ENCODE measurements at regions not wholly inside any gene's neighbourhood (a gene's known extent, or its start where the extent isn't known, plus 50 kb on each side); places are given as distances from the start of the nearest gene placed in this dataset.

DNA sequence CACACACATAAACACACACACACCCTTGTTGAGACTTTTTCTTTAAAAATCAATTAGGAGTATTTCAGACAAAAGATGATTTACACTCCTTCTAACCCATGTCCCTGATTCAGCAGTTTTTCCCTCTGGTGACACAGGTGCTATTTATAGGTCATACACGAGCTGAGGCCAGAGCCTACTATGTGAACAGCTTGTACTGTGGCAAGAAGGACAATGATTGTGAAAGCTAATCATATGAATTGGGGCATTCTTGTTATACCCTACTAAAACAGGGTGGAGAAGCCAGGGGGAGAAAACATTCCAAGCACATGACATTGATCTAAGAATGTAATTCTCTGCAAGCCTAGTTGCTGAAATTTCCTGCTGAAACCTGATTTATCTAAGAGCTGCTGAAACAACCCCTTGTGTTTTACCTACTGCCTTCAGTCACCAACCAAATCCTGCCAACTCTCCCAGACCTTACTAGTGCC lies 60.3 kb downstream of the XCL1 start:
- H3K4me3 ChIP-seq (ENCODE audit: low read depth in 1 of 3, low read length in 3 of 3), result no peak overlapping the region
- no peak for DNase-seq (ENCODE audit: low spot score)
- H3K36me3 ChIP-seq (ENCODE audit: control insufficient read depth in 4 of 4, insufficient read depth in 3 of 4, low read depth in 1 of 4, low read length in 3 of 4), result no peaks in the 10 kb centered on the region
- no peak overlapping the region for H3K27ac ChIP-seq (ENCODE audit: low read depth in 1 of 2, low read length in 2 of 2)
- peaks cover 0 to 4% (median 0%) of the 10 kb centered on the region in 4 donors for H3K4me1 ChIP-seq (ENCODE audit: control insufficient read depth in 4 of 4, insufficient read depth in 4 of 4, low read length in 3 of 4)
- no peaks in the 10 kb centered on the region for H3K9me3 ChIP-seq (ENCODE audit: control insufficient read depth in 4 of 4, low read length in 3 of 4)
- H3K9ac ChIP-seq (ENCODE audit: low read depth in 1 of 2, low read length in 2 of 2), result no peak overlapping the region
- no peaks in the 10 kb centered on the region for H3K27me3 ChIP-seq (ENCODE audit: control insufficient read depth in 4 of 4, insufficient read depth in 4 of 4, low read length in 3 of 4)
- 8% methylated on average over 1 of the region's 1 CpG for WGBS
- TF ChIP-seq YY1 (IDR thresholded peaks at IDR 0.05) (no peak), HNF4G (IDR thresholded peaks at IDR 0.05) (no peak), SP1 (IDR thresholded peaks at IDR 0.05) (no peak), NR2F2 (IDR thresholded peaks at IDR 0.05) (no peak), HNF4A (conservative IDR thresholded peaks at IDR 0.05) (peak in 1 of 2 donors; percentile 45), JUND (IDR thresholded peaks at IDR 0.05) (no peak), RXRA (IDR thresholded peaks at IDR 0.05) (peak in 1 of 2 donors; percentile 63)
- TF ChIP-seq, protein P1, sequence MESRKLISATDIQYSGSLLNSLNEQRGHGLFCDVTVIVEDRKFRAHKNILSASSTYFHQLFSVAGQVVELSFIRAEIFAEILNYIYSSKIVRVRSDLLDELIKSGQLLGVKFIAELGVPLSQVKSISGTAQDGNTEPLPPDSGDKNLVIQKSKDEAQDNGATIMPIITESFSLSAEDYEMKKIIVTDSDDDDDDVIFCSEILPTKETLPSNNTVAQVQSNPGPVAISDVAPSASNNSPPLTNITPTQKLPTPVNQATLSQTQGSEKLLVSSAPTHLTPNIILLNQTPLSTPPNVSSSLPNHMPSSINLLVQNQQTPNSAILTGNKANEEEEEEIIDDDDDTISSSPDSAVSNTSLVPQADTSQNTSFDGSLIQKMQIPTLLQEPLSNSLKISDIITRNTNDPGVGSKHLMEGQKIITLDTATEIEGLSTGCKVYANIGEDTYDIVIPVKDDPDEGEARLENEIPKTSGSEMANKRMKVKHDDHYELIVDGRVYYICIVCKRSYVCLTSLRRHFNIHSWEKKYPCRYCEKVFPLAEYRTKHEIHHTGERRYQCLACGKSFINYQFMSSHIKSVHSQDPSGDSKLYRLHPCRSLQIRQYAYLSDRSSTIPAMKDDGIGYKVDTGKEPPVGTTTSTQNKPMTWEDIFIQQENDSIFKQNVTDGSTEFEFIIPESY (IDR thresholded peaks at IDR 0.05), result peak; percentile 9
- TF ChIP-seq, protein P2, sequence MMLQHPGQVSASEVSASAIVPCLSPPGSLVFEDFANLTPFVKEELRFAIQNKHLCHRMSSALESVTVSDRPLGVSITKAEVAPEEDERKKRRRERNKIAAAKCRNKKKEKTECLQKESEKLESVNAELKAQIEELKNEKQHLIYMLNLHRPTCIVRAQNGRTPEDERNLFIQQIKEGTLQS (IDR thresholded peaks at IDR 0.05), result no peak

DNA sequence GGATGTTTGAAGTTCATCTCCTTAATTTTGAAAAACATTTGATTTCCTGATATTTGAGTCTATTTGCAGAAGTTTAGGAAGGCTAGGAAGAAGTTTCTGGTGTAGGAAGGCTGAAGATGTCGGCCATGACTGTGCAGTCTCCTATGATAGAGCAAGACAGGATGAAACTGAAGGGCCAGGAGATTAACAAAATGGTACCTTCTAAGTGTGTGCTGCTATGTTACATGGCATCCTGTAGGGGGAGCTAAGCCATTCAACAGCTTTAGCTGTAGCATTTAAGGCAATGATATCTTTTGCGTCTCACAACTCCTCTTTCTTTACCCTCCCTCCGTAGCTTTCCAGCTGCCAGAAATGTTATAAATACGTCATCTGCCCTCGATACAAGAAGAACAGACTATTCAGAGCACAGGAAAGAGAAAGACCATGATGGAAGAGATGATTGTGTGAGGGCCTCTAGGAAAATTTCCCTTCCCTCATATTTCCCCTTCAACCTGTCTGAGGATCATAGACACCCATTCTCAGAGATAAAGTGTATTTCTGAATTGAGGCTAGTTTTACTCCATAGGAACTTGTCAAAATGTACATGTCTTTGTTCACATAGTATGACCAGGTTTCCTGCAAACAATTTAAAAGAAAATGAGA lies 61.1 kb downstream of the XCL1 start:
- H3K4me1 ChIP-seq (ENCODE audit: control insufficient read depth in 4 of 4, insufficient read depth in 4 of 4, low read length in 3 of 4), result peaks cover 0 to 4% (median 0%) of the 10 kb centered on the region in 4 donors
- TF ChIP-seq, protein P3, sequence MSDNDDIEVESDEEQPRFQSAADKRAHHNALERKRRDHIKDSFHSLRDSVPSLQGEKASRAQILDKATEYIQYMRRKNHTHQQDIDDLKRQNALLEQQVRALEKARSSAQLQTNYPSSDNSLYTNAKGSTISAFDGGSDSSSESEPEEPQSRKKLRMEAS (IDR thresholded peaks at IDR 0.05), result no peak
- no peak for TF ChIP-seq HNF4G (IDR thresholded peaks at IDR 0.05)
- TF ChIP-seq, protein P2 (IDR thresholded peaks at IDR 0.05), result no peak
- TF ChIP-seq RXRA (IDR thresholded peaks at IDR 0.05), result no peak
- no peak for TF ChIP-seq EGR1 (IDR thresholded peaks at IDR 0.05; ENCODE audit: low read depth in 2 of 2)
- no peak for TF ChIP-seq FOXA2 (IDR thresholded peaks at IDR 0.05)
- no peak for TF ChIP-seq GABPA (IDR thresholded peaks at IDR 0.05 in 1 of 2, conservative IDR thresholded peaks at IDR 0.05 in 1 of 2)
- TF ChIP-seq, protein P1 (IDR thresholded peaks at IDR 0.05), result no peak
- no peak for TF ChIP-seq JUND (IDR thresholded peaks at IDR 0.05)
- no peak for TF ChIP-seq SP1 (IDR thresholded peaks at IDR 0.05)
- TF ChIP-seq TAF1 (conservative IDR thresholded peaks at IDR 0.05), result no peak
- TF ChIP-seq, protein P4, sequence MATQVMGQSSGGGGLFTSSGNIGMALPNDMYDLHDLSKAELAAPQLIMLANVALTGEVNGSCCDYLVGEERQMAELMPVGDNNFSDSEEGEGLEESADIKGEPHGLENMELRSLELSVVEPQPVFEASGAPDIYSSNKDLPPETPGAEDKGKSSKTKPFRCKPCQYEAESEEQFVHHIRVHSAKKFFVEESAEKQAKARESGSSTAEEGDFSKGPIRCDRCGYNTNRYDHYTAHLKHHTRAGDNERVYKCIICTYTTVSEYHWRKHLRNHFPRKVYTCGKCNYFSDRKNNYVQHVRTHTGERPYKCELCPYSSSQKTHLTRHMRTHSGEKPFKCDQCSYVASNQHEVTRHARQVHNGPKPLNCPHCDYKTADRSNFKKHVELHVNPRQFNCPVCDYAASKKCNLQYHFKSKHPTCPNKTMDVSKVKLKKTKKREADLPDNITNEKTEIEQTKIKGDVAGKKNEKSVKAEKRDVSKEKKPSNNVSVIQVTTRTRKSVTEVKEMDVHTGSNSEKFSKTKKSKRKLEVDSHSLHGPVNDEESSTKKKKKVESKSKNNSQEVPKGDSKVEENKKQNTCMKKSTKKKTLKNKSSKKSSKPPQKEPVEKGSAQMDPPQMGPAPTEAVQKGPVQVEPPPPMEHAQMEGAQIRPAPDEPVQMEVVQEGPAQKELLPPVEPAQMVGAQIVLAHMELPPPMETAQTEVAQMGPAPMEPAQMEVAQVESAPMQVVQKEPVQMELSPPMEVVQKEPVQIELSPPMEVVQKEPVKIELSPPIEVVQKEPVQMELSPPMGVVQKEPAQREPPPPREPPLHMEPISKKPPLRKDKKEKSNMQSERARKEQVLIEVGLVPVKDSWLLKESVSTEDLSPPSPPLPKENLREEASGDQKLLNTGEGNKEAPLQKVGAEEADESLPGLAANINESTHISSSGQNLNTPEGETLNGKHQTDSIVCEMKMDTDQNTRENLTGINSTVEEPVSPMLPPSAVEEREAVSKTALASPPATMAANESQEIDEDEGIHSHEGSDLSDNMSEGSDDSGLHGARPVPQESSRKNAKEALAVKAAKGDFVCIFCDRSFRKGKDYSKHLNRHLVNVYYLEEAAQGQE (IDR thresholded peaks at IDR 0.05), result no peak
- no peak for TF ChIP-seq NR2F2 (IDR thresholded peaks at IDR 0.05)
- peak; percentile 76 to 91 for TF ChIP-seq RAD21 (IDR thresholded peaks at IDR 0.05)
- peak in 1 of 2 donors; percentile 8 for TF ChIP-seq HNF4A (conservative IDR thresholded peaks at IDR 0.05)
- TF ChIP-seq FOXA1 (IDR thresholded peaks at IDR 0.05), result no peak
- TF ChIP-seq YY1 (IDR thresholded peaks at IDR 0.05), result peak; percentile 79
- TF ChIP-seq, protein P5, sequence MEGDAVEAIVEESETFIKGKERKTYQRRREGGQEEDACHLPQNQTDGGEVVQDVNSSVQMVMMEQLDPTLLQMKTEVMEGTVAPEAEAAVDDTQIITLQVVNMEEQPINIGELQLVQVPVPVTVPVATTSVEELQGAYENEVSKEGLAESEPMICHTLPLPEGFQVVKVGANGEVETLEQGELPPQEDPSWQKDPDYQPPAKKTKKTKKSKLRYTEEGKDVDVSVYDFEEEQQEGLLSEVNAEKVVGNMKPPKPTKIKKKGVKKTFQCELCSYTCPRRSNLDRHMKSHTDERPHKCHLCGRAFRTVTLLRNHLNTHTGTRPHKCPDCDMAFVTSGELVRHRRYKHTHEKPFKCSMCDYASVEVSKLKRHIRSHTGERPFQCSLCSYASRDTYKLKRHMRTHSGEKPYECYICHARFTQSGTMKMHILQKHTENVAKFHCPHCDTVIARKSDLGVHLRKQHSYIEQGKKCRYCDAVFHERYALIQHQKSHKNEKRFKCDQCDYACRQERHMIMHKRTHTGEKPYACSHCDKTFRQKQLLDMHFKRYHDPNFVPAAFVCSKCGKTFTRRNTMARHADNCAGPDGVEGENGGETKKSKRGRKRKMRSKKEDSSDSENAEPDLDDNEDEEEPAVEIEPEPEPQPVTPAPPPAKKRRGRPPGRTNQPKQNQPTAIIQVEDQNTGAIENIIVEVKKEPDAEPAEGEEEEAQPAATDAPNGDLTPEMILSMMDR (IDR thresholded peaks at IDR 0.05; ENCODE audit: low read depth, low read length, missing input control), result peak; percentile 59
- H3K27me3 ChIP-seq (ENCODE audit: control insufficient read depth in 4 of 4, insufficient read depth in 4 of 4, low read length in 3 of 4), result no peaks in the 10 kb centered on the region
- no peak overlapping the region for H3K4me3 ChIP-seq (ENCODE audit: low read depth in 1 of 3, low read length in 3 of 3)
- H3K27ac ChIP-seq (ENCODE audit: low read depth in 1 of 2, low read length in 2 of 2), result no peak overlapping the region
- H3K36me3 ChIP-seq (ENCODE audit: control insufficient read depth in 4 of 4, insufficient read depth in 3 of 4, low read depth in 1 of 4, low read length in 3 of 4), result no peaks in the 10 kb centered on the region
- H3K9me3 ChIP-seq (ENCODE audit: control insufficient read depth in 4 of 4, low read length in 3 of 4), result no peaks in the 10 kb centered on the region
- 86% methylated on average over 5 of the region's 5 CpGs for WGBS
- H3K9ac ChIP-seq (ENCODE audit: low read depth in 1 of 2, low read length in 2 of 2), result no peak overlapping the region
- no peak for DNase-seq (ENCODE audit: low spot score)

Measured in liver (tissue), 8 donors.